HG02943 (cell line): ENCODE measurements at regions not wholly inside any gene's neighbourhood (a gene's known extent, or its start where the extent isn't known, plus 50 kb on each side); places are given as distances from the start of the nearest gene placed in this dataset.
"Not testable (repeated sequence)": the region's sequence is repeated elsewhere in the genome, so short reads cannot be mapped to it uniquely, and the experiment has no call there.

Source experiments
- ATAC-seq: cut with Tn5 transposase; IDR thresholded peaks from one replicate; pipeline ENCODE4 v1.9.1; 2021; ENCODE audit warnings: mild to moderate bottlenecking, low read depth, moderate library complexity; ENCODE audit not compliant: unreplicated experiment

GRCh38 chr7:15143936-15144335 lies 241.4 kb upstream of the DGKB start:
- no peak for ATAC-seq

GRCh38 chr7:15143121-15143520 lies 240.6 kb upstream of the DGKB start:
- no peak for ATAC-seq

- no peak for ATAC-seq
Observed at GRCh38 chr7:15140431-15140830, 237.9 kb upstream of the DGKB start.

- ATAC-seq, result no peak
Observed at GRCh38 chr7:15131661-15132060, 229.1 kb upstream of the DGKB start.

- ATAC-seq, result no peak
Observed at GRCh38 chr7:15130666-15131541, 228.4 kb upstream of the DGKB start.

GRCh38 chr7:15128716-15129115 lies 226.2 kb upstream of the DGKB start:
- ATAC-seq, result no peak

- not testable (repeated sequence) for ATAC-seq
Observed at GRCh38 chr7:15126653-15127052, 224.1 kb upstream of the DGKB start.

GRCh38 chr7:15123901-15124300 lies 221.3 kb upstream of the DGKB start:
- no peak for ATAC-seq

GRCh38 chr7:15113752-15114151 lies 211.2 kb upstream of the DGKB start:
- ATAC-seq, result no peak

- no peak for ATAC-seq
Observed at GRCh38 chr7:15105711-15106110, 203.2 kb upstream of the DGKB start.

GRCh38 chr7:15104411-15105092 lies 202.0 kb upstream of the DGKB start:
- ATAC-seq, result no peak

- no peak for ATAC-seq
Observed at GRCh38 chr7:15099074-15099473, 196.5 kb upstream of the DGKB start.

- ATAC-seq, result no peak
Observed at GRCh38 chr7:15096853-15097252, 194.3 kb upstream of the DGKB start.

- ATAC-seq, result no peak
Observed at GRCh38 chr7:15094989-15095388, 192.4 kb upstream of the DGKB start.

GRCh38 chr7:15087771-15088170 lies 185.2 kb upstream of the DGKB start:
- ATAC-seq, result no peak

GRCh38 chr7:15086862-15087261 lies 184.3 kb upstream of the DGKB start:
- no peak for ATAC-seq

- no peak for ATAC-seq
Observed at GRCh38 chr7:15086131-15086611, 183.6 kb upstream of the DGKB start.

GRCh38 chr7:15085366-15085765 lies 182.8 kb upstream of the DGKB start:
- ATAC-seq, result no peak

- no peak for ATAC-seq
Observed at GRCh38 chr7:15084368-15084767, 181.8 kb upstream of the DGKB start.

- no peak for ATAC-seq
Observed at GRCh38 chr7:15081891-15082290, 179.3 kb upstream of the DGKB start.

- no peak for ATAC-seq
Observed at GRCh38 chr7:15073301-15073700, 170.8 kb upstream of the DGKB start.

GRCh38 chr7:15068324-15068723 lies 165.8 kb upstream of the DGKB start:
- ATAC-seq, result no peak
